HL-60 (cell line): ENCODE measurements at regions not wholly inside any gene's neighbourhood (a gene's known extent, or its start where the extent isn't known, plus 50 kb on each side); places are given as distances from the start of the nearest gene placed in this dataset.

ENCODE experiments used
- DNase-seq, 2 experiments: peaks; one replicate each; pipeline ENCODE4 v3.0.0-alpha.2; 2010 to 2020; ENCODE audit warnings: low read depth in 1 of 2, low spot score in 1 of 2
- H3K27ac ChIP-seq: fragments of 250-450 bp; sonication (Bioruptor Pico); replicated peaks from 2 replicates; pipeline ENCODE4 v1.5.1; 2020; ENCODE audit warnings: mild to moderate bottlenecking, moderate library complexity
- H3K27me3 ChIP-seq: fragments of 250-450 bp; sonication (Bioruptor Pico); 2 replicates; pipeline ENCODE4 v1.5.1; 2021; ENCODE audit warnings: mild to moderate bottlenecking, moderate library complexity; ENCODE audit not compliant: insufficient read depth, poor library complexity, severe bottlenecking
- H3K4me3 ChIP-seq: replicated peaks from 2 replicates; pipeline ENCODE4 v1.5.1; 2011; ENCODE audit warnings: mild to moderate bottlenecking, control low read depth, low read length; ENCODE audit not compliant: insufficient read depth
- CTCF ChIP-seq: IDR thresholded peaks from one replicate; pipeline ENCODE4 v1.5.1; 2011; ENCODE audit warnings: low read length, control low read depth, inconsistent platforms; ENCODE audit not compliant: insufficient read depth
- GABPA ChIP-seq: IDR thresholded peaks from 2 replicates; pipeline ENCODE4 v1.6.1; 2012; ENCODE audit warnings: low read depth
- POLR2AphosphoS5 ChIP-seq: IDR thresholded peaks from 2 replicates; pipeline ENCODE4 v1.6.1; 2012; ENCODE audit warnings: low read depth
- SPI1 ChIP-seq: IDR thresholded peaks from 2 replicates; pipeline ENCODE4 v1.6.1; 2012; ENCODE audit warnings: low read depth, mild to moderate bottlenecking, borderline replicate concordance
- TF ChIP-seq, protein P1 (sequence below): IDR thresholded peaks from 2 replicates; pipeline ENCODE4 v1.6.1; 2012; ENCODE audit warnings: low read depth; ENCODE audit not compliant: insufficient replicate concordance

GRCh38 chr11:134574425-134574824 is 162.4 kb upstream of the B3GAT1 start:
- Histone ChIP-seq H3K27ac (no peak overlapping the region), H3K4me3 (no peak overlapping the region), H3K27me3 (no peaks in the 10 kb centered on the region)
- DNase-seq: no peak
- TF ChIP-seq, protein P1, sequence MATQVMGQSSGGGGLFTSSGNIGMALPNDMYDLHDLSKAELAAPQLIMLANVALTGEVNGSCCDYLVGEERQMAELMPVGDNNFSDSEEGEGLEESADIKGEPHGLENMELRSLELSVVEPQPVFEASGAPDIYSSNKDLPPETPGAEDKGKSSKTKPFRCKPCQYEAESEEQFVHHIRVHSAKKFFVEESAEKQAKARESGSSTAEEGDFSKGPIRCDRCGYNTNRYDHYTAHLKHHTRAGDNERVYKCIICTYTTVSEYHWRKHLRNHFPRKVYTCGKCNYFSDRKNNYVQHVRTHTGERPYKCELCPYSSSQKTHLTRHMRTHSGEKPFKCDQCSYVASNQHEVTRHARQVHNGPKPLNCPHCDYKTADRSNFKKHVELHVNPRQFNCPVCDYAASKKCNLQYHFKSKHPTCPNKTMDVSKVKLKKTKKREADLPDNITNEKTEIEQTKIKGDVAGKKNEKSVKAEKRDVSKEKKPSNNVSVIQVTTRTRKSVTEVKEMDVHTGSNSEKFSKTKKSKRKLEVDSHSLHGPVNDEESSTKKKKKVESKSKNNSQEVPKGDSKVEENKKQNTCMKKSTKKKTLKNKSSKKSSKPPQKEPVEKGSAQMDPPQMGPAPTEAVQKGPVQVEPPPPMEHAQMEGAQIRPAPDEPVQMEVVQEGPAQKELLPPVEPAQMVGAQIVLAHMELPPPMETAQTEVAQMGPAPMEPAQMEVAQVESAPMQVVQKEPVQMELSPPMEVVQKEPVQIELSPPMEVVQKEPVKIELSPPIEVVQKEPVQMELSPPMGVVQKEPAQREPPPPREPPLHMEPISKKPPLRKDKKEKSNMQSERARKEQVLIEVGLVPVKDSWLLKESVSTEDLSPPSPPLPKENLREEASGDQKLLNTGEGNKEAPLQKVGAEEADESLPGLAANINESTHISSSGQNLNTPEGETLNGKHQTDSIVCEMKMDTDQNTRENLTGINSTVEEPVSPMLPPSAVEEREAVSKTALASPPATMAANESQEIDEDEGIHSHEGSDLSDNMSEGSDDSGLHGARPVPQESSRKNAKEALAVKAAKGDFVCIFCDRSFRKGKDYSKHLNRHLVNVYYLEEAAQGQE: no peak
- no peak for TF ChIP-seq GABPA
- TF ChIP-seq CTCF: no peak
- no peak for TF ChIP-seq POLR2AphosphoS5
- TF ChIP-seq SPI1: no peak

DNA sequence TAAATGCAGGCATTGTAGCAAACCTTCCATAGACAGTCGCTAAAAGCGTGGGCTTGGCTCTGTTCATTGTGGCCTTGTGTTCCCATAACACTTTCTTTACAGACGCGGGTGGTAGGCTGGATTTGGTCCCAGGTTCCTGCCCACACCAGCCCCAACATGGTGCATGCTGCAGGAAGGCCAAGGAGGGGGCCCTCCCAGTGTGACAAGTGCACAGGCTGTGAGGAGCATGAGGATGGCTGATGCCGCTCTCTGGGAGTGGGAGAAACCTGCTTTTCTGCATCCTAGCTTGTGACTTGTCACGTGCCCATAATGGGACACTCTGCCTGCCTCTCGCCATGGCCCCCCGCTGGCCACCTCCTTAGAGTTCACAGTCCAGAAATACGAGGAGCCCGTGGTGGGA is 161.8 kb upstream of the B3GAT1 start:
- H3K27me3 ChIP-seq: no peaks in the 10 kb centered on the region
- TF ChIP-seq CTCF: no peak
- TF ChIP-seq, protein P1: no peak
- no peak for DNase-seq
- no peak overlapping the region for H3K27ac ChIP-seq
- H3K4me3 ChIP-seq: no peak overlapping the region

DNA sequence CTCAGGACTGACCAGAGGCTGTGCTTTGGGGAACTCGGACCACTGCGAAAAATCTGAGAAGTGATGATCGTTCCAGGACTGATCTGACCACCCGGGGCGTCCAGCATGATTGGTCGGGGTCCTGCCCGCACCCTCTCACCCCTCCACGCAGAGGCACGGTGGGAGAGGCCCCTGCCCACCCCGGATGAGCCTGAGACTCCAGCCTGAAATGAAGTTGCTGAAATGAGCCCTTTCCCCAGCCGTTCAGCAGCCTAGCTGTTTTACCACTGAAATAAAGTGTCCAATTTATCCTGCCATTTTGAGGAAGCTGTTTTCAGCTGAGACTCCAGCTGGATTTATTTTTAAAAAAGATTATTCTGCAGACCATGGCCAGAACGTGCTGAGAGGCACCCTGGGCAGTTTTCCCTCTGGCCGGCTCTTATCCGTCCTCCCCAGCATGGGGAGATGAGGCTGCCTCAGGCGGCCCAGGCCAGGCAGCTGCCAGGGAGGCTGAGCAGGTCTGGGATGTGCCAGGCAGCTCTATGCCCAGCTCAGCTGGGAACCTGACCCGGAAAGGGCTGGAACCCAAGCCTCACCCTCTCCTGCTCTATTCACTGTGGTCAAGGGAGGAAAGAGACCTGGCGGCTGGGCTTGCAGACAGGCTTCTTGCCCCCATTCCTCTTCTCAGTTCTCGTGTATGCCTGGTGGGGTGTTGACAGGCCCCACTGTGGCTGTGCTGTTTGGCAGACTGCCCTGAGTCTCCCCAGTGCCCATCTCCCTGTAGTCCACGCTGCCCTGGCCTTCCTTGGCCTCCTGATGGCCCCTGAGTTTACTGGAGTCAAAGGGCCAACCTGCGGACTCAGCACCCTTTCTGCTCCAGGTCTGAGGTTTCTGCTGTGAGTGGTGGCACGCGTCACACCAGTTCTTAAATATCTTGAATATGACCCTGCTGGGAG is 161.0 kb upstream of the B3GAT1 start:
- Histone ChIP-seq H3K27me3 (no peaks in the 10 kb centered on the region), H3K27ac (no peak overlapping the region), H3K4me3 (no peak overlapping the region)
- TF ChIP-seq GABPA: no peak
- TF ChIP-seq SPI1: no peak
- TF ChIP-seq CTCF: no peak
- TF ChIP-seq, protein P1: no peak
- TF ChIP-seq POLR2AphosphoS5: no peak
- DNase-seq: no peak
